ENCODE measurements at regions not wholly inside any gene's neighbourhood (a gene's known extent, or its start where the extent isn't known, plus 50 kb on each side); places are given as distances from the start of the nearest gene placed in this dataset.

DNA sequence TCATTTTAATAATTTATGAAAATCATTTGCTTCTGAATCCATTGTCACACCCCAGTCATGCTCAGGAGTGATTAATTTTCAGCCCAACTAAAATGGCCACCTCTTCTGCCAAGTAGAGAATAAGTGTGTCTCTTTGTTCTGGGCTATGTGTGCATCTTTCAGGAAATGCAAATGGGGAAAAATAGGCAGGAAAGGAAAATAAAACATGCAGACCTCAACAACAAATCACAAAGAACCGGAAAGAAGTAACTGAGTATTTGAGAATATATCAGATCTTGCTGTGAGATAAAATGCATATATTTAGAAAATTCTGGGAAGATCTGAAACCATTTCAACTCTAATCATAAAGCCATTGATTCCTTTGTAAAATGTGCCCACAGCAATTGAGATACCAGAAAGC, 763.9 kb downstream of the GALC start:
- no peaks in the 10 kb centered on the region for H3K9me3 ChIP-seq
- no peak overlapping the region for H3K27ac ChIP-seq
- H3K9ac ChIP-seq (ENCODE audit: low read depth in 2 of 2, low read length in 2 of 2), result no peak overlapping the region
- no peak for TF ChIP-seq CTCF (IDR thresholded peaks at IDR 0.05)
- H3K4me3 ChIP-seq, result no peak overlapping the region
- no peaks in the 10 kb centered on the region for H3K4me1 ChIP-seq
- no peaks in the 10 kb centered on the region for H3K27me3 ChIP-seq
- no peaks in the 10 kb centered on the region for H3K36me3 ChIP-seq
- DNase-seq, result no peak
- intact Hi-C loops (cut with DNase I), result no loop called here

GRCh38 chr14:87217023-87217422, 776.0 kb downstream of the GALC start:
- H3K9me3 ChIP-seq, result no peaks in the 10 kb centered on the region
- no peak for DNase-seq
- intact Hi-C loops (cut with DNase I), result no loop called here
- no peak overlapping the region for H3K27ac ChIP-seq
- H3K36me3 ChIP-seq, result no peaks in the 10 kb centered on the region
- no peak for TF ChIP-seq CTCF (IDR thresholded peaks at IDR 0.05)
- H3K4me3 ChIP-seq, result no peak overlapping the region
- no peaks in the 10 kb centered on the region for H3K27me3 ChIP-seq
- H3K9ac ChIP-seq (ENCODE audit: low read depth in 2 of 2, low read length in 2 of 2), result no peak overlapping the region
- H3K4me1 ChIP-seq, result no peaks in the 10 kb centered on the region

GRCh38 chr14:87214558-87214957, 778.4 kb downstream of the GALC start:
- DNase-seq, result no peak
- Histone ChIP-seq H3K36me3 (no peaks in the 10 kb centered on the region), H3K4me1 (no peaks in the 10 kb centered on the region), H3K27me3 (no peaks in the 10 kb centered on the region), H3K27ac (no peak overlapping the region), H3K4me3 (no peak overlapping the region), H3K9ac (ENCODE audit: low read depth in 2 of 2, low read length in 2 of 2) (no peak overlapping the region), H3K9me3 (no peaks in the 10 kb centered on the region)
- TF ChIP-seq CTCF (IDR thresholded peaks at IDR 0.05), result no peak
- intact Hi-C loops (cut with DNase I), result no loop called here

DNA sequence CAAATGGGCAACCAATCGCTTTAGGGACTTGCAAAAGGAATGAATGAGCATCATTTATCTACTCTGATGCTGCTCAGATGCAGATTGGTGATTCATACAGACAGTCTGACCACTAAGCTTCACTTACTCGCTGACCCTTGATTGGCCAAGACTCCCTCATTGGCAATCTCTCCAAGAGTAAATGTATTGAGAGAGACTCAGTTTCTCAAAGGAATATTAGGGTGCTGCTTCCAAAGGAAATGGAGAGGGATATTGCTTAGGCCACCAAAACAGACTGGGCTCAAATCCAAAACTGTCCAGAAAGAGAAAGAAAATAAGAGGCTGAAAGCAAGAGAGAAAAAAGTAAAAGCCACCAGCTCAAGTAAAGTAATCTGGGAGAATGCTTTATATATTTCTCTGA, 785.2 kb downstream of the GALC start:
- H3K4me1 ChIP-seq, result no peaks in the 10 kb centered on the region
- H3K27me3 ChIP-seq, result no peaks in the 10 kb centered on the region
- H3K9me3 ChIP-seq, result no peaks in the 10 kb centered on the region
- no peak overlapping the region for H3K4me3 ChIP-seq
- TF ChIP-seq CTCF (IDR thresholded peaks at IDR 0.05), result no peak
- H3K9ac ChIP-seq (ENCODE audit: low read depth in 2 of 2, low read length in 2 of 2), result no peak overlapping the region
- H3K27ac ChIP-seq, result no peak overlapping the region
- no peaks in the 10 kb centered on the region for H3K36me3 ChIP-seq
- intact Hi-C loops (cut with DNase I), result no loop called here
- DNase-seq, result no peak

GRCh38 chr14:87205811-87206210, 787.2 kb downstream of the GALC start:
- DNase-seq, result no peak

More at GRCh38 chr14:87205811-87206210, 787.2 kb downstream of the GALC start:
- H3K27ac ChIP-seq, result no peak overlapping the region
- H3K36me3 ChIP-seq, result no peaks in the 10 kb centered on the region
- H3K9me3 ChIP-seq, result no peaks in the 10 kb centered on the region
- no peak for TF ChIP-seq CTCF (IDR thresholded peaks at IDR 0.05)
- H3K9ac ChIP-seq (ENCODE audit: low read depth in 2 of 2, low read length in 2 of 2), result no peak overlapping the region
- intact Hi-C loops (cut with DNase I), result no loop called here
- no peak overlapping the region for H3K4me3 ChIP-seq
- H3K27me3 ChIP-seq, result no peaks in the 10 kb centered on the region
- H3K4me1 ChIP-seq, result no peaks in the 10 kb centered on the region

Data from colonic mucosa (tissue), 4 donors.